Neural crest cell (in vitro differentiated cells): ENCODE measurements at regions not wholly inside any gene's neighbourhood (a gene's known extent, or its start where the extent isn't known, plus 50 kb on each side); places are given as distances from the start of the nearest gene placed in this dataset.

Source experiments
- DNase-seq: peaks from one replicate; pipeline ENCODE4 v3.0.0; 2021; ENCODE audit warnings: low read depth, mixed read lengths, low spot score
- H3K27ac Mint-ChIP-seq: one replicate; pipeline ENCODE4 v1.8.0; 2021; ENCODE audit warnings: mild to moderate bottlenecking, mixed read lengths; ENCODE audit not compliant: unreplicated experiment
- H3K27me3 Mint-ChIP-seq: 2 replicates; pipeline ENCODE4 v1.8.0; 2021; ENCODE audit warnings: low read depth, mild to moderate bottlenecking, mixed read lengths
- H3K36me3 Mint-ChIP-seq: 2 replicates; pipeline ENCODE4 v1.8.0; 2021; ENCODE audit warnings: low read depth, mild to moderate bottlenecking, mixed read lengths
- H3K4me1 Mint-ChIP-seq: 2 replicates; pipeline ENCODE4 v1.8.0; 2021; ENCODE audit warnings: mixed read lengths
- H3K4me3 Mint-ChIP-seq: one replicate; pipeline ENCODE4 v1.8.0; 2021; ENCODE audit warnings: mild to moderate bottlenecking, mixed read lengths
- H3K9me3 Mint-ChIP-seq: 2 replicates; pipeline ENCODE4 v1.8.0; 2021; ENCODE audit warnings: mixed read lengths
- CTCF ChIP-seq: fragments of 200-600 bp; sonication (generic); conservative IDR thresholded peaks from 2 replicates; pipeline ENCODE4 v1.5.0; 2021; ENCODE audit warnings: antibody characterized with exemption, mild to moderate bottlenecking

- TF ChIP-seq CTCF: no peak
- Mint-ChIP-seq H3K27ac (no peak overlapping the region), H3K4me3 (no peak overlapping the region), H3K9me3 (no peaks in the 10 kb centered on the region), H3K4me1 (peaks cover 9% of the 10 kb centered on the region), H3K27me3 (peaks cover 2% of the 10 kb centered on the region), H3K36me3 (no peaks in the 10 kb centered on the region)
- DNase-seq: no peak
Observed at GRCh38 chr2:66827851-66828250, 392.9 kb downstream of the MEIS1 start.

- Mint-ChIP-seq H3K9me3 (no peaks in the 10 kb centered on the region), H3K36me3 (no peaks in the 10 kb centered on the region), H3K27me3 (peaks cover 2% of the 10 kb centered on the region), H3K27ac (no peak overlapping the region), H3K4me3 (no peak overlapping the region), H3K4me1 (peaks cover 9% of the 10 kb centered on the region)
- TF ChIP-seq CTCF: no peak
- DNase-seq: no peak
Observed at GRCh38 chr2:66828876-66829275, 394.0 kb downstream of the MEIS1 start.

GRCh38 chr2:66830881-66831280 is 396.0 kb downstream of the MEIS1 start:
- Mint-ChIP-seq H3K4me1 (no peaks in the 10 kb centered on the region), H3K9me3 (no peaks in the 10 kb centered on the region), H3K27me3 (peaks cover 2% of the 10 kb centered on the region), H3K36me3 (no peaks in the 10 kb centered on the region), H3K27ac (no peak overlapping the region), H3K4me3 (no peak overlapping the region)
- DNase-seq: no peak
- TF ChIP-seq CTCF: no peak

GRCh38 chr2:66832646-66833435 is 397.9 kb downstream of the MEIS1 start:
- no peak for DNase-seq
- no peaks in the 10 kb centered on the region for H3K9me3 Mint-ChIP-seq
- H3K27me3 Mint-ChIP-seq: peaks cover 2% of the 10 kb centered on the region
- no peaks in the 10 kb centered on the region for H3K36me3 Mint-ChIP-seq
- no peak overlapping the region for H3K4me3 Mint-ChIP-seq
- no peak overlapping the region for H3K27ac Mint-ChIP-seq
- no peak for TF ChIP-seq CTCF
- no peaks in the 10 kb centered on the region for H3K4me1 Mint-ChIP-seq

- Mint-ChIP-seq H3K27me3 (peaks cover 2% of the 10 kb centered on the region), H3K27ac (no peak overlapping the region), H3K9me3 (no peaks in the 10 kb centered on the region), H3K4me1 (no peaks in the 10 kb centered on the region), H3K36me3 (no peaks in the 10 kb centered on the region), H3K4me3 (no peak overlapping the region)
- DNase-seq: no peak
- no peak for TF ChIP-seq CTCF
Observed at GRCh38 chr2:66834859-66835258, 399.9 kb downstream of the MEIS1 start.
